H1 (cell line): ENCODE measurements at regions not wholly inside any gene's neighbourhood (a gene's known extent, or its start where the extent isn't known, plus 50 kb on each side); places are given as distances from the start of the nearest gene placed in this dataset.

Experiments used
- CTCF ChIA-PET: fragments of 300-600 bp; sonication (Branson Sonifier 250); formaldehyde crosslinking; loops from one replicate; lab custom pipeline; 2021; ENCODE audit not compliant: partially characterized antibody; lab: Charles Lee
- POLR2A ChIA-PET: fragments of 300-600 bp; sonication (Branson Sonifier 250); formaldehyde crosslinking; loops from one replicate; lab custom pipeline; 2021; ENCODE audit warnings: inconsistent platforms; ENCODE audit not compliant: partially characterized antibody; lab: Charles Lee
- DNase-seq, 2 experiments: peaks; one replicate each; pipeline versions ENCODE4 v3.0.0 to v3.0.0-alpha.2; 2010 to 2022; ENCODE audit warnings: low spot score in 2 of 2, low read depth in 1 of 2, mixed read lengths in 1 of 2
- FAIRE-seq: peaks from 2 replicates; lab custom pipeline; 2011; peaks lifted over from hg19 to GRCh38; lab: Jason Lieb, UNC
- H2AFZ ChIP-seq: 2 replicates; pipeline ENCODE4 v1.8.1; 2012; ENCODE audit warnings: low read length, inconsistent platforms
- H2AK5ac ChIP-seq: 2 replicates; pipeline ENCODE4 v1.6.1; 2013; ENCODE audit warnings: low read depth, low read length
- H2BK120ac ChIP-seq: replicated peaks from 2 replicates; pipeline ENCODE3; 2013; ENCODE audit warnings: low read depth, low read length, inconsistent platforms
- H2BK12ac ChIP-seq: 2 replicates; pipeline ENCODE4 v1.6.1; 2013; ENCODE audit warnings: low read depth, low read length
- H2BK15ac ChIP-seq: 2 replicates; pipeline ENCODE4 v1.6.1; 2013; ENCODE audit warnings: low read length
- H2BK20ac ChIP-seq: 2 replicates; pipeline ENCODE4 v1.6.1; 2013; ENCODE audit warnings: low read length
- H2BK5ac ChIP-seq: 2 replicates; pipeline ENCODE4 v1.6.1; 2013; ENCODE audit warnings: low read depth, low read length
- H3K14ac ChIP-seq: 2 replicates; pipeline ENCODE4 v1.6.1; 2013; ENCODE audit warnings: inconsistent platforms; ENCODE audit not compliant: insufficient read length
- H3K18ac ChIP-seq: 2 replicates; pipeline ENCODE4 v1.6.1; 2013; ENCODE audit warnings: low read length; ENCODE audit errors: extremely low read depth
- H3K23ac ChIP-seq: 2 replicates; pipeline ENCODE4 v1.6.1; 2013; ENCODE audit warnings: inconsistent platforms; ENCODE audit not compliant: insufficient read length
- H3K23me2 ChIP-seq: 2 replicates; pipeline ENCODE4 v1.6.1; 2013; ENCODE audit warnings: low read depth, low read length
- H3K27ac ChIP-seq: 2 replicates; pipeline ENCODE4 v1.6.1; 2011; ENCODE audit warnings: low read depth, low read length, inconsistent platforms
- H3K27me3 ChIP-seq, 4 experiments: replicated peaks in 1 of 4; 1 replicate in 1 of 4; 2 replicates in 3 of 4; pipeline versions ENCODE4 v1.6.1 to v1.8.1; 2011 to 2013; ENCODE audit warnings: low read length in 3 of 4, mild to moderate bottlenecking in 3 of 4, inconsistent platforms in 2 of 4, mixed read lengths in 2 of 4, moderate library complexity in 1 of 4; ENCODE audit not compliant: control insufficient read depth in 3 of 4, insufficient read depth in 3 of 4; ENCODE audit errors: extremely low read depth in 1 of 4
- H3K36me3 ChIP-seq, 4 experiments: 2 replicates each; pipeline versions ENCODE4 v1.6.1 to v1.8.1; 2011 to 2013; ENCODE audit warnings: mild to moderate bottlenecking in 4 of 4, low read length in 3 of 4, moderate library complexity in 2 of 4, control low read depth in 1 of 4, inconsistent platforms in 1 of 4; ENCODE audit not compliant: insufficient read depth in 4 of 4, control insufficient read depth in 2 of 4
- H3K4ac ChIP-seq: replicated peaks from 2 replicates; pipeline ENCODE3; 2013; ENCODE audit warnings: low read length, low read depth, mixed read lengths, inconsistent platforms; ENCODE audit not compliant: insufficient read length
- H3K4me1 ChIP-seq, 4 experiments: replicated peaks in 1 of 4; 1 replicate in 1 of 4; 2 replicates in 3 of 4; pipeline versions ENCODE4 v1.6.1 to v1.8.1; 2011 to 2013; ENCODE audit warnings: low read length in 3 of 4, inconsistent platforms in 2 of 4, mixed read lengths in 1 of 4; ENCODE audit not compliant: insufficient read depth in 4 of 4, control insufficient read depth in 3 of 4
- H3K4me2 ChIP-seq, 2 experiments: 2 replicates each; pipeline versions ENCODE4 v1.6.1 to v1.8.1; 2011 to 2013; ENCODE audit warnings: low read depth in 2 of 2, low read length in 2 of 2, control low read depth in 1 of 2, inconsistent platforms in 1 of 2, mild to moderate bottlenecking in 1 of 2; ENCODE audit not compliant: insufficient read depth in 1 of 2
- H3K4me3 ChIP-seq, 4 experiments: fragments of 200-600, 300-600 bp in 1 of 4; sonication (generic), shearing (Covaris generic), sonication (Bioruptor Twin) in 1 of 4; 2 replicates each; pipeline versions ENCODE4 v1.5.1 to v1.8.1; 2011 to 2016; ENCODE audit warnings: low read length in 4 of 4, low read depth in 3 of 4, control low read depth in 2 of 4, inconsistent platforms in 2 of 4, mild to moderate bottlenecking in 2 of 4, mixed read lengths in 1 of 4, moderate library complexity in 1 of 4; ENCODE audit not compliant: insufficient read depth in 2 of 4; ENCODE audit errors: extremely low read depth in 1 of 4
- H3K56ac ChIP-seq: replicated peaks from 2 replicates; pipeline ENCODE3; 2013; ENCODE audit warnings: low read depth, mild to moderate bottlenecking, mixed read lengths, low read length, inconsistent platforms; ENCODE audit not compliant: insufficient read length
- H3K79me1 ChIP-seq: 2 replicates; pipeline ENCODE4 v1.6.1; 2013; ENCODE audit warnings: low read depth, low read length, control low read depth
- H3K79me2 ChIP-seq, 2 experiments: 2 replicates each; pipeline versions ENCODE4 v1.6.1 to v1.8.1; 2012 to 2013; ENCODE audit warnings: low read length in 2 of 2, mild to moderate bottlenecking in 2 of 2, inconsistent platforms in 1 of 2; ENCODE audit not compliant: insufficient read depth in 2 of 2, control insufficient read depth in 1 of 2
- H3K9ac ChIP-seq, 4 experiments: replicated peaks in 1 of 4; 1 replicate in 1 of 4; 2 replicates in 3 of 4; pipeline versions ENCODE4 v1.6.1 to v1.8.1; 2011 to 2013; ENCODE audit warnings: low read depth in 3 of 4, low read length in 3 of 4, control low read depth in 2 of 4, mild to moderate bottlenecking in 2 of 4, moderate library complexity in 2 of 4, inconsistent platforms in 1 of 4; ENCODE audit errors: extremely low read depth in 1 of 4
- H3K9me3 ChIP-seq, 2 experiments: 2 replicates each; pipeline versions ENCODE4 v1.6.1 to v1.8.1; 2012 to 2013; ENCODE audit warnings: mild to moderate bottlenecking in 2 of 2, moderate library complexity in 2 of 2, control low read depth in 1 of 2, inconsistent platforms in 1 of 2, low read depth in 1 of 2, low read length in 1 of 2, mixed read lengths in 1 of 2; ENCODE audit not compliant: insufficient read depth in 2 of 2
- H4K20me1 ChIP-seq, 2 experiments: replicated peaks in 1 of 2; 2 replicates each; pipeline versions ENCODE3 to v1.8.1; 2011 to 2013; ENCODE audit warnings: inconsistent platforms in 2 of 2, low read length in 2 of 2, mild to moderate bottlenecking in 1 of 2; ENCODE audit not compliant: insufficient read depth in 2 of 2, control insufficient read depth in 1 of 2
- H4K5ac ChIP-seq: 2 replicates; pipeline ENCODE4 v1.6.1; 2013; ENCODE audit warnings: low read length, low read depth, mixed read lengths, inconsistent platforms; ENCODE audit not compliant: insufficient read length
- H4K8ac ChIP-seq: 2 replicates; pipeline ENCODE4 v1.8.0; 2013; ENCODE audit warnings: mild to moderate bottlenecking, moderate library complexity, low read length, inconsistent platforms; ENCODE audit not compliant: insufficient read depth; ENCODE audit errors: extremely low read depth
- H4K91ac ChIP-seq: replicated peaks from 2 replicates; pipeline ENCODE3; 2013; ENCODE audit warnings: low read length, mixed read lengths, inconsistent platforms; ENCODE audit not compliant: insufficient read length
- CBX8 ChIP-seq: fragments of 300-800, 300-1000 bp; sonication (generic); IDR thresholded peaks from 2 replicates; pipeline ENCODE4 v1.7.1; 2016; ENCODE audit warnings: low read depth, low read length, borderline replicate concordance
- RBBP5 ChIP-seq: IDR thresholded peaks from 2 replicates; pipeline ENCODE4 v1.7.1; 2012; ENCODE audit warnings: low read depth, mild to moderate bottlenecking, inconsistent platforms, low read length, moderate library complexity, borderline replicate concordance
- SUZ12 ChIP-seq: fragments of 200-600 bp; sonication (generic); IDR thresholded peaks from 2 replicates; pipeline ENCODE4 v1.6.1; 2012; ENCODE audit warnings: mild to moderate bottlenecking, inconsistent platforms, low read length, moderate library complexity, mixed read lengths
- TAF7 ChIP-seq: optimal IDR thresholded peaks from 2 replicates; pipeline ENCODE3; 2011; ENCODE audit warnings: low read depth, mild to moderate bottlenecking, inconsistent platforms, low read length, moderate library complexity, borderline replicate concordance
- ZNF274 ChIP-seq: IDR thresholded peaks from 2 replicates; pipeline ENCODE4 v1.7.0; 2012; ENCODE audit warnings: low read length, borderline replicate concordance; ENCODE audit errors: extremely low read depth
- WGBS, 2 experiments: shearing (Covaris generic) in 1 of 2; methylation state at CpG; one replicate each; pipeline versions ENCODE4 v1.1.6 to v1.1.7; 2013 to 2015; ENCODE audit warnings: low lambda C conversion rate in 2 of 2, mixed read lengths in 2 of 2, inconsistent platforms in 1 of 2, low coverage in 1 of 2, missing lambda C conversion rate in 1 of 2; ENCODE audit not compliant: insufficient replicate concordance in 2 of 2, insufficient coverage in 1 of 2, insufficient read length in 1 of 2; ENCODE audit errors: extremely low coverage in 1 of 2, missing lambda C conversion rate in 1 of 2; 5-methylcytosine and 5-hydroxymethylcytosine counted together

GRCh38 chr2:5454051-5454390, 238.2 kb upstream of the SOX11 start:
- CTCF ChIA-PET = interaction anchor here (0.7 to 1.4 kb wide), 2 partner anchors 18 to 136 kb away, joined by 3 read pairs; no protein-coding TSS in a partner anchor
- Histone ChIP-seq H3K9ac (no peak overlapping the region), H2BK5ac (no peak overlapping the region), H3K79me1 (no peaks in the 10 kb centered on the region), H3K56ac (no peak overlapping the region), H3K79me2 (no peaks in the 10 kb centered on the region), H3K14ac (no peak overlapping the region), H3K36me3 (no peaks in the 10 kb centered on the region), H4K8ac (no peak overlapping the region), H3K4me1 (peaks cover 0 to 9% (median 5%) of the 10 kb centered on the region in 4 experiments; a peak in 4 of 7 replicates), H4K91ac (no peak overlapping the region), H3K23me2 (no peaks in the 10 kb centered on the region), H4K5ac (no peak overlapping the region), H3K4me3 (no peak overlapping the region), H4K20me1 (no peaks in the 10 kb centered on the region), H2AFZ (peak overlapping the region; percentile 78), H2BK20ac (no peak overlapping the region), H3K27ac (no peak overlapping the region), H2BK15ac (no peak overlapping the region), H3K23ac (no peak overlapping the region), H2AK5ac (no peak overlapping the region), H3K27me3 (no peaks in the 10 kb centered on the region; a peak in 1 of 7 replicates), H2BK120ac (no peak overlapping the region), H3K4ac (no peak overlapping the region), H3K9me3 (no peaks in the 10 kb centered on the region), H3K4me2 (no peak overlapping the region), H3K18ac (no peak overlapping the region), H2BK12ac (no peak overlapping the region)
- WGBS, 2 experiments = 94% methylated on average over 4 of the region's 4 CpGs; no CpG with 5 or more reads in 1 of the 2 experiments
- POLR2A ChIA-PET = no interaction called here
- no peak for DNase-seq
- no peak for FAIRE-seq
- TF ChIP-seq CBX8 = no peak
- TF ChIP-seq ZNF274 = no peak
- no peak for TF ChIP-seq SUZ12
- no peak for TF ChIP-seq TAF7
- TF ChIP-seq RBBP5 = no peak
